Keratinocyte (primary cell): ENCODE measurements at regions not wholly inside any gene's neighbourhood (a gene's known extent, or its start where the extent isn't known, plus 50 kb on each side); places are given as distances from the start of the nearest gene placed in this dataset.

ENCODE experiments used
- DNase-seq: peaks from one replicate; pipeline ENCODE4 v3.0.0-alpha.2; 2011; ENCODE audit warnings: low read depth, missing footprints, low spot score
- FAIRE-seq: peaks from 2 replicates; lab custom pipeline; 2011; peaks lifted over from hg19 to GRCh38; lab: Jason Lieb, UNC
- H2AFZ ChIP-seq: 2 replicates; pipeline ENCODE4 v1.6.0; 2012; ENCODE audit warnings: low read length, control low read depth, inconsistent platforms; ENCODE audit not compliant: control insufficient read depth
- H3K27ac ChIP-seq: 2 replicates; pipeline ENCODE4 v1.5.1; 2011; ENCODE audit warnings: low read length; ENCODE audit not compliant: control insufficient read depth, insufficient read depth
- H3K27me3 ChIP-seq: 3 replicates; pipeline ENCODE4 v1.6.0; 2011; ENCODE audit warnings: low read length; ENCODE audit not compliant: control insufficient read depth, insufficient read depth; ENCODE audit errors: extremely low read depth
- H3K36me3 ChIP-seq, 2 experiments: 2 replicates in 1 of 2; 3 replicates in 1 of 2; pipeline ENCODE4 v1.5.1; 2011; ENCODE audit warnings: low read length in 2 of 2, mild to moderate bottlenecking in 1 of 2; ENCODE audit not compliant: control insufficient read depth in 2 of 2, insufficient read depth in 2 of 2; ENCODE audit errors: extremely low read depth in 1 of 2
- H3K4me1 ChIP-seq: 3 replicates; pipeline ENCODE4 v1.5.1; 2011; ENCODE audit warnings: low read length; ENCODE audit not compliant: control insufficient read depth, insufficient read depth; ENCODE audit errors: extremely low read depth
- H3K4me2 ChIP-seq: 3 replicates; pipeline ENCODE4 v1.6.0; 2011; ENCODE audit warnings: low read depth, low read length; ENCODE audit not compliant: control insufficient read depth, insufficient read depth; ENCODE audit errors: extremely low read depth
- H3K4me3 ChIP-seq, 3 experiments: fragments of 200-600 bp in 1 of 3; sonication (generic) in 1 of 3; 2 replicates in 2 of 3; 3 replicates in 1 of 3; pipeline ENCODE4 v1.5.1; 2011 to 2016; ENCODE audit warnings: low read length in 3 of 3, mild to moderate bottlenecking in 3 of 3, control low read depth in 2 of 3, inconsistent platforms in 1 of 3, low read depth in 1 of 3, mixed read lengths in 1 of 3, mixed run types in 1 of 3, moderate library complexity in 1 of 3; ENCODE audit not compliant: control insufficient read depth in 2 of 3, insufficient read depth in 2 of 3; ENCODE audit errors: extremely low read depth in 1 of 3
- H3K79me2 ChIP-seq: 2 replicates; pipeline ENCODE4 v1.6.0; 2012; ENCODE audit warnings: low read length; ENCODE audit not compliant: control insufficient read depth, insufficient read depth
- H3K9ac ChIP-seq: 3 replicates; pipeline ENCODE4 v1.6.0; 2011; ENCODE audit warnings: low read length; ENCODE audit not compliant: control insufficient read depth, insufficient read depth; ENCODE audit errors: extremely low read depth
- H3K9me1 ChIP-seq: 3 replicates; pipeline ENCODE4 v1.6.0; 2011; ENCODE audit warnings: low read length; ENCODE audit not compliant: control insufficient read depth, insufficient read depth; ENCODE audit errors: extremely low read depth
- H3K9me3 ChIP-seq: 2 replicates; pipeline ENCODE4 v1.5.1; 2012; ENCODE audit warnings: low read depth, low read length; ENCODE audit not compliant: control insufficient read depth
- H4K20me1 ChIP-seq: 3 replicates; pipeline ENCODE4 v1.6.0; 2011; ENCODE audit warnings: low read length; ENCODE audit not compliant: control insufficient read depth, insufficient read depth; ENCODE audit errors: extremely low read depth
- CTCF ChIP-seq, 3 experiments: IDR thresholded peaks in 1 of 3; conservative IDR thresholded peaks in 1 of 3; optimal IDR thresholded peaks in 1 of 3; 2 replicates in 2 of 3; 3 replicates in 1 of 3; pipeline versions ENCODE3 to v1.5.1; 2011; ENCODE audit warnings: low read length in 3 of 3, mild to moderate bottlenecking in 3 of 3, moderate library complexity in 2 of 3, control low read depth in 1 of 3, inconsistent platforms in 1 of 3; ENCODE audit not compliant: insufficient read depth in 2 of 3; ENCODE audit errors: extremely low read depth in 1 of 3
- EZH2 ChIP-seq: IDR thresholded peaks from one replicate; pipeline ENCODE4 v1.6.1; 2012; ENCODE audit warnings: inconsistent platforms, mild to moderate bottlenecking, low read length, moderate library complexity
- dilution Hi-C: fragments of 300-500 bp; cut with MboI; formaldehyde crosslinking; loops from one replicate; pipeline ENCODE4 v1.7.0; 2020; ENCODE audit warnings: low sequenced_read_pairs; ENCODE audit not compliant: extremely low pct_ligation_motif_present

DNA sequence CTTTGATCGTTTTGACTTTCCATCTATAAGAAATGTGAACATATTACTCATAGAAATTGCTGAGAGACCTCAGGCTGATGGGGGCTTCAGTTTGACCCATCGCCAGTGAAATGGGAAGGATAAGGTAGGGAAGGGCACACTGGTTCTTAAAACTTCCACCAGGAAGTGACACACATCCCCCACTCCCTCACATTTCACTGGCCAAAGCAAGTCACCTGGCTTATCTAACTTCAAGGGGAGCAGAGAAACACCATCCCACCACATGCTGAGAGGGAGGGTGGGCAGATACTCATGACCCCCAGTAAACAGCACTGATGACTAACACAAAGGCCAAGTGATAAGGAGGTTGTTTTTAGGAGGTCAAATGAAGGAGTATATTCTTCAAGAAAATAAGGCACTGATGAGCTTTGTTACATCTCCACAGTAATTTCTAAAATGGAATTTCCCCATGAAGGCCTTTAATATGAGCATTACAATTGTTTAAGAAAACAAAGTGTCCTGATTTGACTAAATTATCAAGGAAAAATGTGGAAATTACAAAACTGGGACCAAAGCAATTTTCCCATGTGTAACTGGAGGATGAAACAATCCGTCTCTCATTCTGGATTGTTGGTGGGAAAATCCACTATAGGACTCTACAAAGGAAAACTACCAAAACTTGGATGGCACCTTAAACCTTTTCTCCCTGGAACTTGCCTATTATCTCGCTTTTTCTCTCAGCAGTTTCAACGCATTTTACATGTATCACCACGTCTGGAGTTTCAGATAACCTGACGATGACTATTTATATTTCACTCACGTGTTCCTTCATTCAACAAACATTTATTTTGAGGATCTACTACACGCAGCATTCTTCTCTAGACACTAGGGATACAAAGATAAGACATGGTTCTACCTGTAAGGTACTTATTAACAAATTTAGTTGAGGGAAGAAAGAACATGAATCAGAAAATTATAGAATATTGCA, 91.8 kb upstream of the EEA1 start:
- Histone ChIP-seq H3K4me2 (no peak overlapping the region), H2AFZ (peak overlapping the region; percentile 42), H3K27me3 (no peaks in the 10 kb centered on the region), H3K9me1 (no peaks in the 10 kb centered on the region), H3K27ac (no peak overlapping the region), H3K9ac (no peak overlapping the region), H3K79me2 (no peaks in the 10 kb centered on the region), H3K9me3 (no peaks in the 10 kb centered on the region), H3K4me1 (peaks cover 6% of the 10 kb centered on the region), H4K20me1 (no peaks in the 10 kb centered on the region), H3K36me3 (no peaks in the 10 kb centered on the region), H3K4me3 (no peak overlapping the region)
- dilution Hi-C loops: no loop called here
- FAIRE-seq: no peak
- no peak for TF ChIP-seq CTCF (optimal IDR thresholded peaks at IDR 0.05 in 1 of 3, IDR thresholded peaks at IDR 0.05 in 1 of 3, conservative IDR thresholded peaks at IDR 0.05 in 1 of 3; ENCODE audit: extremely low read depth in 1 of 3, insufficient read depth in 2 of 3, low read length in 3 of 3)
- no peak for TF ChIP-seq EZH2
- no peak for DNase-seq

DNA sequence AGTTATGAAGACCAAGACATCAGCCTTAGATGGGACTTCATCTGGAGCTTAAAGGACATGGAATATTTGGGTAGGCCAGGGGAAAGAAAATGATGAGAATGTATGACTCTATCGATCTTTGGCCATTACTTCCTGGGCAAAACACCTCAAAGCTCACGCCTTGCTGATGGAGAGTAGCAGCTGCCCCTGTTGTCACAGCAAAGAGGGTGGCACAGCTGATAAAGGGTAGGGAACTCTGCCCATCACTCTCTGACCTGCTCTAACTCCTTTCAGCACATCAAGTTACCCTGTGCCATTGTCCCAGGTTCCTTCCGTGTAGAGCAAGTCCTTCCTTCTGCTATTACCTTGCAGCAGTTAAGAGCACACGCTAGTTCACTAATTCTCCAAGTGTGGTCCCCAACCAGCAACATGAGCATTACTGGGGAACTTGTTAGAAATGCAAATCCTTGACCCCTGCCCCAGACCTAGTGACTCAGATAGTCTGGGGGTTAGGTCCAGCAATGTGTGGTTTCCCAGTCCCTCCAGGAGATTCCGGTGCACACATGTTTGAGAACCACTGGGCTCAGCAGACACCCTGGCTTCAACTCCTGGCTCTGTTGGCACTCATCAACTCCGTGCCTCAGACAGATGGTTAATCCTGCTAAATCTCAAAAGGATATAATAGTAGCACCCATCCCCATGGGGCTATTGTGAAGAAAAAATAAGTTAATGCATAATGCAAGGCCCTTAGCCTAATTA, 93.7 kb upstream of the EEA1 start:
- H3K4me2 ChIP-seq: no peak overlapping the region
- H3K9me3 ChIP-seq: no peaks in the 10 kb centered on the region
- H3K27me3 ChIP-seq: no peaks in the 10 kb centered on the region
- no peaks in the 10 kb centered on the region for H3K36me3 ChIP-seq
- no peaks in the 10 kb centered on the region for H4K20me1 ChIP-seq
- peaks cover 2% of the 10 kb centered on the region for H3K4me1 ChIP-seq
- H3K9me1 ChIP-seq: no peaks in the 10 kb centered on the region
- no peak overlapping the region for H3K9ac ChIP-seq
- TF ChIP-seq EZH2: no peak
- TF ChIP-seq CTCF (optimal IDR thresholded peaks at IDR 0.05 in 1 of 3, IDR thresholded peaks at IDR 0.05 in 1 of 3, conservative IDR thresholded peaks at IDR 0.05 in 1 of 3; ENCODE audit: extremely low read depth in 1 of 3, insufficient read depth in 2 of 3, low read length in 3 of 3): no peak
- H3K79me2 ChIP-seq: no peaks in the 10 kb centered on the region
- no peak overlapping the region for H3K27ac ChIP-seq
- H3K4me3 ChIP-seq: no peak overlapping the region
- no peak for DNase-seq
- H2AFZ ChIP-seq: no peak overlapping the region
- no peak for FAIRE-seq
- dilution Hi-C loops: no loop called here
